SK-N-SH (cell line): ENCODE measurements at regions not wholly inside any gene's neighbourhood (a gene's known extent, or its start where the extent isn't known, plus 50 kb on each side); places are given as distances from the start of the nearest gene placed in this dataset.

Experiments used
- CTCF ChIA-PET: fragments of 300-600, 350-600 bp; formaldehyde crosslinking; extraction: SDS; loops from one replicate; lab custom pipeline; 2021; lab: Yijun Ruan, JAX
- POLR2A ChIA-PET: fragments of 350-600 bp; sonication (Branson Sonifier 250); formaldehyde crosslinking; extraction: SDS; loops from one replicate; lab custom pipeline; 2020; ENCODE audit warnings: antibody characterized with exemption, inconsistent platforms; lab: Yijun Ruan, JAX
- DNase-seq: peaks from one replicate; pipeline ENCODE4 v3.0.0; 2012
- H2AFZ ChIP-seq: fragments of 200-600 bp; sonication (generic); 2 replicates; pipeline ENCODE4 v1.8.1; 2016; ENCODE audit warnings: antibody characterized with exemption, mild to moderate bottlenecking, low read depth
- H3F3A ChIP-seq: fragments of 200-600 bp; sonication (generic); replicated peaks from 2 replicates; pipeline ENCODE3; 2016; ENCODE audit warnings: antibody characterized with exemption, mild to moderate bottlenecking; ENCODE audit not compliant: insufficient read depth
- H3K27ac ChIP-seq, 2 experiments: fragments of 200-500 bp in 1 of 2; fragments of 200-600 bp in 1 of 2; sonication (Bioruptor generic) in 1 of 2; sonication (generic), shearing (Covaris generic) in 1 of 2; 2 replicates each; pipeline versions ENCODE4 v1.5.1 to v1.6.1; 2014 to 2016; ENCODE audit warnings: low read depth in 2 of 2, inconsistent platforms in 1 of 2, low read length in 1 of 2, mild to moderate bottlenecking in 1 of 2, mixed read lengths in 1 of 2
- H3K27me3 ChIP-seq: fragments of 200-600 bp; sonication (generic), shearing (Covaris generic); 2 replicates; pipeline ENCODE4 v1.6.1; 2016; ENCODE audit warnings: mixed run types; ENCODE audit not compliant: insufficient read depth
- H3K36me3 ChIP-seq, 2 experiments: fragments of 200-500 bp in 1 of 2; fragments of 200-600 bp in 1 of 2; sonication (Bioruptor generic) in 1 of 2; sonication (generic) in 1 of 2; replicated peaks in 1 of 2; 2 replicates each; pipeline versions ENCODE3 to v1.5.1; 2014 to 2016; ENCODE audit warnings: low read length in 1 of 2, mild to moderate bottlenecking in 1 of 2; ENCODE audit not compliant: insufficient read depth in 2 of 2, control insufficient read depth in 1 of 2
- H3K4me1 ChIP-seq, 2 experiments: fragments of 200-500 bp in 1 of 2; fragments of 200-600 bp in 1 of 2; sonication (Bioruptor generic) in 1 of 2; sonication (generic), shearing (Covaris generic) in 1 of 2; 2 replicates each; pipeline versions ENCODE4 v1.5.1 to v1.6.1; 2014 to 2016; ENCODE audit warnings: low read depth in 1 of 2, low read length in 1 of 2, mixed run types in 1 of 2; ENCODE audit not compliant: insufficient read depth in 2 of 2, control insufficient read depth in 1 of 2
- H3K4me2 ChIP-seq: fragments of 200-600 bp; sonication (generic), shearing (Covaris generic); 2 replicates; pipeline ENCODE4 v1.6.1; 2017; ENCODE audit warnings: mixed run types
- H3K4me3 ChIP-seq, 2 experiments: fragments of 200-500 bp in 1 of 2; fragments of 200-600 bp in 1 of 2; sonication (Bioruptor generic) in 1 of 2; sonication (generic), shearing (Covaris generic) in 1 of 2; 2 replicates each; pipeline versions ENCODE4 v1.5.1 to v1.8.1; 2014 to 2016; ENCODE audit warnings: low read depth in 2 of 2, inconsistent platforms in 1 of 2, low read length in 1 of 2, mild to moderate bottlenecking in 1 of 2, mixed read lengths in 1 of 2, moderate library complexity in 1 of 2
- H3K79me2 ChIP-seq: fragments of 200-600 bp; sonication (generic); 2 replicates; pipeline ENCODE4 v1.8.1; 2017; ENCODE audit warnings: mild to moderate bottlenecking; ENCODE audit not compliant: insufficient read depth
- H3K9ac ChIP-seq: fragments of 200-600 bp; sonication (generic); 2 replicates; pipeline ENCODE4 v1.6.1; 2017; ENCODE audit warnings: mixed run types
- H3K9me2 ChIP-seq: fragments of 200-600 bp; sonication (generic); 2 replicates; pipeline ENCODE4 v1.6.1; 2017; ENCODE audit warnings: mixed run types
- H3K9me3 ChIP-seq: fragments of 200-600 bp; sonication (generic); 2 replicates; pipeline ENCODE4 v1.6.1; 2017; ENCODE audit warnings: mixed run types, mild to moderate bottlenecking, moderate library complexity
- H4K20me1 ChIP-seq: fragments of 200-600 bp; sonication (generic); 2 replicates; pipeline ENCODE4 v1.6.1; 2017; ENCODE audit warnings: mild to moderate bottlenecking, mixed run types; ENCODE audit not compliant: insufficient read depth
- FOXJ3 ChIP-seq: sonication (generic); formaldehyde crosslinking; IDR thresholded peaks from 2 replicates; pipeline ENCODE4 v1.5.1; 2020; ENCODE audit warnings: mild to moderate bottlenecking, missing genetic modification reagents
- FOXM1 ChIP-seq: IDR thresholded peaks from 2 replicates; pipeline ENCODE4 v1.4.0; 2012; ENCODE audit warnings: low read depth, mild to moderate bottlenecking
- GABPA ChIP-seq: IDR thresholded peaks from 2 replicates; pipeline ENCODE4 v1.4.0; 2012; ENCODE audit warnings: low read depth, mild to moderate bottlenecking
- NFIC ChIP-seq: IDR thresholded peaks from 2 replicates; pipeline ENCODE4 v1.4.0; 2012; ENCODE audit warnings: borderline replicate concordance
- POLR2AphosphoS5 ChIP-seq: IDR thresholded peaks from 2 replicates; pipeline ENCODE4 v1.6.1; 2012; ENCODE audit warnings: low read depth, low read length
- RAD21 ChIP-seq: IDR thresholded peaks from 2 replicates; pipeline ENCODE4 v1.6.1; 2012; ENCODE audit warnings: mild to moderate bottlenecking, low read length
- SMC3 ChIP-seq: IDR thresholded peaks from 2 replicates; pipeline ENCODE4 v1.6.1; 2012; ENCODE audit warnings: low read depth, low read length, improper control_type of control experiment
- TEAD4 ChIP-seq: IDR thresholded peaks from 2 replicates; pipeline ENCODE4 v1.4.0; 2012; ENCODE audit warnings: mild to moderate bottlenecking, borderline replicate concordance; ENCODE audit not compliant: insufficient read depth
- YY1 ChIP-seq: IDR thresholded peaks from 2 replicates; pipeline ENCODE4 v1.4.0; 2012; ENCODE audit warnings: low read depth, mild to moderate bottlenecking
- WGBS: methylation state at CpG from one replicate; pipeline ENCODE4 v1.1.6; 2017; ENCODE audit warnings: low lambda C conversion rate; 5-methylcytosine and 5-hydroxymethylcytosine counted together
- TF ChIP-seq, protein P1 (sequence below): IDR thresholded peaks from 2 replicates; pipeline ENCODE4 v1.6.1; 2012; ENCODE audit warnings: mild to moderate bottlenecking, low read depth, low read length, moderate library complexity
- TF ChIP-seq, protein P2 (sequence below): IDR thresholded peaks from 2 replicates; pipeline ENCODE4; 2012

DNA sequence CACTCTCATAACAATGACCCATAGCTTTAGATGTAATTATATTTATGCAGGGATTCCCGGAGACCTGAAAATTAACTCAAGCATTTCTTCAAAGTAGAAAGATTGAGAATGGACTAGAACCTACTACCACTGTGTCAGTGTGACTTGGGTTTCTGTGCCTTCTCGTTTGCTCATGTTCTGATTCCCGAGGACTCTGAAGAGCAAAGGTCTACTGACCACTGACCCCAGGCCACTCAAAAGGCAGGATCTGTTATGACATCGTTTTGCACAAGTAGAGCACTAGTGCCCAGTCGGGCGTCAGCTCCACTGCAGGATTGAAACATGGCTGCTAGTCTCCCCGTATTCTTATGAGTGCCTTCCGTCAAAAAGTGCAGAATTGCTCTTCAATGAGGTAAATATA lies 53.8 kb upstream of the DHRS4 start:
- H3F3A ChIP-seq, result no peaks in the 10 kb centered on the region
- no peak overlapping the region for H3K4me2 ChIP-seq
- WGBS, result 17% methylated on average over 8 of the region's 8 CpGs
- no peaks in the 10 kb centered on the region for H3K9me3 ChIP-seq
- no peaks in the 10 kb centered on the region for H3K36me3 ChIP-seq
- no peaks in the 10 kb centered on the region for H3K9me2 ChIP-seq
- H3K27me3 ChIP-seq, result no peaks in the 10 kb centered on the region; the same call in 1 of the 2 replicates
- CTCF ChIA-PET, result interaction anchor here (1.3 to 1.9 kb wide), 3 partner anchors 9 to 268 kb away, joined by 3 to 5 read pairs (median 5); no protein-coding TSS in a partner anchor
- H3K4me1 ChIP-seq, result no peaks in the 10 kb centered on the region
- no peak for DNase-seq
- no peak overlapping the region for H3K27ac ChIP-seq
- no peak overlapping the region for H2AFZ ChIP-seq
- no peak overlapping the region for H3K4me3 ChIP-seq
- no peaks in the 10 kb centered on the region for H4K20me1 ChIP-seq
- POLR2A ChIA-PET, result no interaction called here
- H3K9ac ChIP-seq, result no peak overlapping the region
- TF ChIP-seq GABPA (no peak), POLR2AphosphoS5 (no peak), NFIC (no peak), FOXM1 (no peak)
- TF ChIP-seq, protein P1, sequence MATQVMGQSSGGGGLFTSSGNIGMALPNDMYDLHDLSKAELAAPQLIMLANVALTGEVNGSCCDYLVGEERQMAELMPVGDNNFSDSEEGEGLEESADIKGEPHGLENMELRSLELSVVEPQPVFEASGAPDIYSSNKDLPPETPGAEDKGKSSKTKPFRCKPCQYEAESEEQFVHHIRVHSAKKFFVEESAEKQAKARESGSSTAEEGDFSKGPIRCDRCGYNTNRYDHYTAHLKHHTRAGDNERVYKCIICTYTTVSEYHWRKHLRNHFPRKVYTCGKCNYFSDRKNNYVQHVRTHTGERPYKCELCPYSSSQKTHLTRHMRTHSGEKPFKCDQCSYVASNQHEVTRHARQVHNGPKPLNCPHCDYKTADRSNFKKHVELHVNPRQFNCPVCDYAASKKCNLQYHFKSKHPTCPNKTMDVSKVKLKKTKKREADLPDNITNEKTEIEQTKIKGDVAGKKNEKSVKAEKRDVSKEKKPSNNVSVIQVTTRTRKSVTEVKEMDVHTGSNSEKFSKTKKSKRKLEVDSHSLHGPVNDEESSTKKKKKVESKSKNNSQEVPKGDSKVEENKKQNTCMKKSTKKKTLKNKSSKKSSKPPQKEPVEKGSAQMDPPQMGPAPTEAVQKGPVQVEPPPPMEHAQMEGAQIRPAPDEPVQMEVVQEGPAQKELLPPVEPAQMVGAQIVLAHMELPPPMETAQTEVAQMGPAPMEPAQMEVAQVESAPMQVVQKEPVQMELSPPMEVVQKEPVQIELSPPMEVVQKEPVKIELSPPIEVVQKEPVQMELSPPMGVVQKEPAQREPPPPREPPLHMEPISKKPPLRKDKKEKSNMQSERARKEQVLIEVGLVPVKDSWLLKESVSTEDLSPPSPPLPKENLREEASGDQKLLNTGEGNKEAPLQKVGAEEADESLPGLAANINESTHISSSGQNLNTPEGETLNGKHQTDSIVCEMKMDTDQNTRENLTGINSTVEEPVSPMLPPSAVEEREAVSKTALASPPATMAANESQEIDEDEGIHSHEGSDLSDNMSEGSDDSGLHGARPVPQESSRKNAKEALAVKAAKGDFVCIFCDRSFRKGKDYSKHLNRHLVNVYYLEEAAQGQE, result no peak
- no peaks in the 10 kb centered on the region for H3K79me2 ChIP-seq

DNA sequence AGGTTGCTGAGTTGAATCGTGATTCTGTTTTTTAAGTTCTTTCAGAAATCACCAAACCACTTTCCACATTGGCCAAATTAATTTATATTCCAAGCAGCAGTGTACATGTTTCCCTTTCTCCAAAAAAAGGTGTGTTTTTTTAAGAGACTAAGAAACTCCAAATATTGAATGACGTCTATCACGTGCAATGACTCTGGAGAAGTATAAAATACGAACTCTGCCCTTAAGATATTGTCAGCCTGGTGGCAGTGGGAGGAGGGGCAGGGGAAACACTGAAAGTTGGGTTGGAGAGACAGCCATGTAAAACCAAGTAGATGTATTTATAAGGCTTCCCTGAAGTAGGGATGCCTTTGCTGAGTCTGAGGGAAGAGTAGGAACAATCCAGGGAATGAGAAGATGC lies 50.1 kb upstream of the DHRS4 start:
- CTCF ChIA-PET, result no interaction called here
- no peaks in the 10 kb centered on the region for H3K9me2 ChIP-seq
- DNase-seq, result no peak
- WGBS, result 6% methylated on average over 4 of the region's 4 CpGs
- TF ChIP-seq SMC3 (no peak), TEAD4 (no peak), RAD21 (no peak), FOXJ3 (CRISPR knock-in tag) (no peak), YY1 (no peak)
- TF ChIP-seq, protein P2, sequence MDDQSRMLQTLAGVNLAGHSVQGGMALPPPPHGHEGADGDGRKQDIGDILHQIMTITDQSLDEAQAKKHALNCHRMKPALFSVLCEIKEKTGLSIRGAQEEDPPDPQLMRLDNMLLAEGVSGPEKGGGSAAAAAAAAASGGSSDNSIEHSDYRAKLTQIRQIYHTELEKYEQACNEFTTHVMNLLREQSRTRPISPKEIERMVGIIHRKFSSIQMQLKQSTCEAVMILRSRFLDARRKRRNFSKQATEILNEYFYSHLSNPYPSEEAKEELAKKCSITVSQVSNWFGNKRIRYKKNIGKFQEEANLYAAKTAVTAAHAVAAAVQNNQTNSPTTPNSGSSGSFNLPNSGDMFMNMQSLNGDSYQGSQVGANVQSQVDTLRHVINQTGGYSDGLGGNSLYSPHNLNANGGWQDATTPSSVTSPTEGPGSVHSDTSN, result no peak
- H3K79me2 ChIP-seq, result no peaks in the 10 kb centered on the region
- no peak overlapping the region for H3K9ac ChIP-seq
- POLR2A ChIA-PET, result no interaction called here
- H3F3A ChIP-seq, result no peaks in the 10 kb centered on the region
- no peaks in the 10 kb centered on the region for H3K36me3 ChIP-seq
- no peak overlapping the region for H3K4me3 ChIP-seq
- H3K27me3 ChIP-seq, result no peaks in the 10 kb centered on the region; the same call in 1 of the 2 replicates
- no peaks in the 10 kb centered on the region for H3K4me1 ChIP-seq
- H4K20me1 ChIP-seq, result no peaks in the 10 kb centered on the region
- no peak overlapping the region for H3K27ac ChIP-seq
- no peaks in the 10 kb centered on the region for H3K9me3 ChIP-seq
- H3K4me2 ChIP-seq, result no peak overlapping the region
- no peak overlapping the region for H2AFZ ChIP-seq
